Head of caudate nucleus (tissue), 42 donors: ENCODE measurements at regions not wholly inside any gene's neighbourhood (a gene's known extent, or its start where the extent isn't known, plus 50 kb on each side); places are given as distances from the start of the nearest gene placed in this dataset.

ENCODE experiments used
- DNase-seq, 42 donors: peaks; one replicate each; pipeline versions ENCODE4 v3.0.0 to v3.0.0-alpha.2; 2020 to 2021; ENCODE audit warnings: mixed read lengths in 7 of 42
- intact Hi-C: fragments of 100-400 bp; cut with DNase I; formaldehyde crosslinking; loops from one replicate; pipeline ENCODE4 v1.15.0; 2022

DNA sequence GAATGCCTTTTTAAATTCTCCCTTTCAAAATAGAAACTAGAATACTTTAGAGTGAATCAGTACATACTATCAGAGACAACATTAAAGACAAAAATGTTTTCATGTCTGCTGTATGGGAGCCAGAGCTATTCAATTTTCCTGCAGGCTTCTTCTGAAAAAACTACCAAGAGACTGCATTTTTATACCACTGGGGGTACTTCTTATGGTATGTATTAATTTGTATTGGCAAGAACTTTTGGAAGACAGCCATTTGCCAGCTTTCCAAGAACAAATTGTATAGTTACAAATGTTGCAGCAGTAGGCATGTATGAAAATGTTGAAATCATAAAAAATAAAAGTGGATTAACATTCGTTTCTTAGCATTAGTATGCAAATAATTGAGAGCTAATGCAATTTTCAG is 1010.0 kb upstream of the CADM2 start:
- DNase-seq = no peak
- intact Hi-C loops = no loop called here

- intact Hi-C loops = no loop called here
- DNase-seq = no peak
Measured at GRCh38 chr3:83953417-83954089, 1005.2 kb upstream of the CADM2 start.

- intact Hi-C loops = no loop called here
- no peak for DNase-seq
Measured at GRCh38 chr3:83956431-83956830, 1002.4 kb upstream of the CADM2 start.

DNA sequence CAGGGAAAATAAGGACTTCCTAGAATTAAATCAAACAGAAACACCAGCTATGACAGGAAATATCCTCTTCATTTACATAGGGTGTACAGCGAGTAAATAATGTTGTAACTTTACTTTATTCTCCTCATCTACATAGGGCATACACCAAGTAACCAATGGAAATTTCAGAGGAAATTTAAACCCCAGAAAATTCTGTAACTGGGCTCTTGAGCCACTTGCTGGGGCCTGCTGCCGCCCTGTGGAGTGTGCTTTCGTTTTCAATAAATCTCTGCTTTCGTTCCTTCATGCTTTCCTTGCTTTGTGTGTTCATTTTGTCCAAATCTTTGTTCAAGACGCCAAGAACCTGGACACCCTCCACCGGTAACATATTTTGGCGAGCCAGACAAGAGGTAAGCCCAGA is 990.4 kb upstream of the CADM2 start:
- intact Hi-C loops = no loop called here
- no peak for DNase-seq

DNA sequence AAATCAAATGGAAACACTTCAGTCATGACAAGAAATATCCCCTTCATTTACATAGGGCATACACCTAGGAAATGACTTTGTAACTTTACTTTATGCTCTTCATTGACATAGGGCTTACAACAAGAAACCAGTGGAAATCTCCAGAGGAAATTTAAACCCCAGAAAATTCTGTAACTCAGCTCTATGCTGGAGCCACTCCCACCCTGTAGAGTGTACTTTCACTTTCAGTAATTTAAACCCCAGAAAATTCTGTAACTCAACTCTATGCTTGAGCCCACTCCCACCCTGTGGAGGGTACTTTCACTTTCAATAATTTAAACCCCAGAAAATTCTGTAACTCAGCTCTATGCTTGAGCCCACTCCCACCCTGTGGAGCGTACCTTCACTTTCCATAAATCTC is 987.1 kb upstream of the CADM2 start:
- intact Hi-C loops = no loop called here

GRCh38 chr3:84008623-84009022 is 950.2 kb upstream of the CADM2 start:
- intact Hi-C loops = no loop called here
- DNase-seq = no peak

More for the DNA sequence above, 987.1 kb upstream of the CADM2 start:
- no peak for DNase-seq

DNA sequence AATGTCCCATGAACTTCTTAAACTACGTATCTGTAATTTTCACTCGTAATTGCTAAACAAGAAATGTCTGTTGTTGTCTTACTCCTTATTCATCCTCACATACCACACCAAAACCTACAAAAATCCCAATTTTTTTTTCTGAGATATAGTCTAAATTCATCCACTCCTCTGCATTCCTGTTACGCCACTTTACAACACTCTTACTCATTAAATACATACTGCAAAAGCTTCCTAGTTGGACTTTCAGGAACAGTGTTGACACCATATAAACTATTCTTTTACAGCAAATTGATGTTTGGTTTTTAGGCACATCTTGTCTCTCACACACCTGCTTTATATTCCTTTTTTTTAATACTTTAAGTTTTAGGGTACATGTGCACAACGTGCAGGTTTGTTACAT is 934.9 kb upstream of the CADM2 start:
- DNase-seq = no peak
- intact Hi-C loops = no loop called here

DNA sequence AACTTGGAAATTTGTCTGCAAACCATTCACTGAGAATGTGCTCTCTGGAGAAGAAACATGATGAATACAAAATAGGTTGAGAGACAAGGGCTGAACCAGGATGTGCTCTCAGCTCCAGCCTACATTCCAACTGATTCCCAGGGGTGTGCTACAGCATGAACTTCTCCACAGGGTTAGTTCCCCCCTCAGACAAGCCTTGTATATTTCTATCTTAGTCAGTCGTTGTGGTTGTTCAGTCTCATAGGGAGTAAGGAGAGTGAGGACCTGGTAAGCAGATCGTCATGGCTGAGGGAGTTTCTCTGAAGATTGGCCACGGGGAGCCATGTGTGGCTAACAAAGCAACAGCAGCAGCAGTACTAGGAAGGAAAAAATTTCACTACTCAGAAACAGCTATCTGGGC is 919.7 kb upstream of the CADM2 start:
- DNase-seq = no peak

GRCh38 chr3:84042399-84043106 is 916.2 kb upstream of the CADM2 start:
- DNase-seq = no peak
- intact Hi-C loops = no loop called here

More for the DNA sequence above, 919.7 kb upstream of the CADM2 start:
- intact Hi-C loops = no loop called here

DNA sequence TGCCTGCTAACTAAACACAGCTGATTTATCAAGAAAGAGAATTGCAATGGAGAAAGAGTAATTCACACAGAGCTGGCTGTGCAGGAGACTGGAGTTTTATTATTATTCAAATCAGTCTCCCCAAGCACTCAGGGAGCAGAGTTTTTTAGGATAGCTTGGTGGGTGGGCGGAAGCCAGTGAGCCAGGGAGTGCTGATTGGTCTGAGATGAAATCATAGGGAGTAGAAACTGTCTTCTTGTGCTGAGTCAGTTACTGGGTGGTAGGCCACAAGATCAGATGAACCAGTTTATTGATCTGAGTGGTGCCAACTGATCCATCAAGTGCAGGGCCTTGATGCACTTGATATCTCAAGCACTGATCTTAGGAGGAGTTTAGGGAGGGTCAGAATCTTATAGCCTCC is 891.9 kb upstream of the CADM2 start:
- intact Hi-C loops = no loop called here
- no peak for DNase-seq

- no peak for DNase-seq
- intact Hi-C loops = no loop called here
Measured at GRCh38 chr3:84073664-84074063, 885.1 kb upstream of the CADM2 start.

GRCh38 chr3:84074767-84075166 is 884.0 kb upstream of the CADM2 start:
- intact Hi-C loops = no loop called here
- DNase-seq = no peak

- no peak for DNase-seq
- intact Hi-C loops = no loop called here
Measured at GRCh38 chr3:84077479-84077878, 881.3 kb upstream of the CADM2 start.

- intact Hi-C loops = no loop called here
- no peak for DNase-seq
Measured at GRCh38 chr3:84082726-84083125, 876.1 kb upstream of the CADM2 start.

DNA sequence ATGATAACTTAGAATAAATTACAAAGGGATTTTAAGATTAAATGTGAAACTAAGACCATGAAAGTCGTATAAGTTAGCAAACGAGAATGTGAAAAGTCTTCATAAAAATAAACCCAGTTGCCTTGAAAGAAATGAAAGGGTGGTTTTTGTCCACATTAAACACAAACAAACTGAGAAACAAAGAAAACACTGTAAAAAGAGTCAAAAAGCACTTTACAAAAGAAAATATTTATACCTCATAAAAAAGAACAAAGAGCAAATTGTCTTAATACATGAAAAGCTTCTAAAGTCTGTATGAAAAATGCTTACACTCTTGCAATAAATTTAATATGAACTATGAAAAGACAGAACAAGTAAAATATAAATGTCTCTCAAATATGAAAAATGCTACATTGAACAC is 865.9 kb upstream of the CADM2 start:
- intact Hi-C loops = no loop called here
- no peak for DNase-seq

GRCh38 chr3:84096188-84096587 is 862.6 kb upstream of the CADM2 start:
- DNase-seq = no peak
- intact Hi-C loops = no loop called here

GRCh38 chr3:84100861-84101260 is 857.9 kb upstream of the CADM2 start:
- no peak for DNase-seq
- intact Hi-C loops = no loop called here

GRCh38 chr3:84108442-84108971 is 850.3 kb upstream of the CADM2 start:
- DNase-seq = peak in 22 of 42 donors; percentile 4 to 71 (median 28)
- intact Hi-C loops = no loop called here

GRCh38 chr3:84109911-84110310 is 848.9 kb upstream of the CADM2 start:
- no peak for DNase-seq
- intact Hi-C loops = no loop called here

DNA sequence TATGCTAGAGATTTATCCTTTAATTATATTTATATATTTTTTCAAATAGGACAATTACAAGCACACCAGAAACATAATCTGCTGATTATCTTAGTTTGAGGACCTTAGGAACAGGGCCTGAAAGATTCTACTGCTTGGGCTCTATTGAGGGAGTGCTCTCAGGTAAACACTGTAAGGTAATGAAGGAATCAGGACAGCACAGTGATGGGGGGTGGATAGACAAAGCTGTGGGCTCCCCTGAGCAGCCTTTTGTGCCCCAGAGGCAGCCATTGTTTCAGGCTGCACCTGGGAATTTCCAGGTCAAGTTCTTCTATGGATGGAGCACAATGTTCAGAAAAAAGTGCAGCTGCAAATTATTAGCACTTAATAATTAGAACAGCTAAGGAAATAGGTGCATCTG is 848.0 kb upstream of the CADM2 start:
- DNase-seq = no peak
- intact Hi-C loops = no loop called here

DNA sequence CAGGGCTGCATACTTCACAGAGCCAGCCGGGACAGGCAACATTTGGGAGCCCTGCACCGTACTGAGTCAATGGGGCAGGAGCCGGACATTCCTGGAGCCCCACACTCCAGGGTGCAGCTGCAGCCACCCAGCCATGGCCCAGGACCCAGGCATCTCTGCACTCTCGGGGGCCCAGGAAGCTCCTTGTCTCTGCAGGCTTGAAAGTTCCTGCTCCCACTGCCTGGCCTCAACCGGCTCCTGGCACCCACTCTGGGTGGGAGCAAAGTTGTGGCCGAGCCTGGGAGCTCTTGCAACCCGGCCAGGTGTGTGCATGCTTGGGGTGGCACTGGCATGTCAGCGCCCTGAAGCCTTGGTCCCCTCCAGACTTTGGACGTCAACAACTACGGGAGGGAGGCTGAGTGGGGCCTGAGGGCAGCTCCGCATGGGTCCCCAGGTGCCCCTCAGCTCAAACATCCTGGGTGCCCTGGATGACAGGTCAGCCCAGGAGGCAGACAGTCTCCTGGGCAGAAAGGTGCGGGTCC is 833.5 kb upstream of the CADM2 start:
- intact Hi-C loops = no loop called here
- DNase-seq = no peak
